HPDE6-E6E7 (cell line): ENCODE measurements at regions not wholly inside any gene's neighbourhood (a gene's known extent, or its start where the extent isn't known, plus 50 kb on each side); places are given as distances from the start of the nearest gene placed in this dataset.
A peak's percentile ranks its signal among the peaks of the same experiment; 100 is the strongest.

Experiments
- DNase-seq: peaks from one replicate; pipeline ENCODE4 v3.0.0; 2011; ENCODE audit warnings: missing footprints; ENCODE audit errors: extremely low spot score

DNA sequence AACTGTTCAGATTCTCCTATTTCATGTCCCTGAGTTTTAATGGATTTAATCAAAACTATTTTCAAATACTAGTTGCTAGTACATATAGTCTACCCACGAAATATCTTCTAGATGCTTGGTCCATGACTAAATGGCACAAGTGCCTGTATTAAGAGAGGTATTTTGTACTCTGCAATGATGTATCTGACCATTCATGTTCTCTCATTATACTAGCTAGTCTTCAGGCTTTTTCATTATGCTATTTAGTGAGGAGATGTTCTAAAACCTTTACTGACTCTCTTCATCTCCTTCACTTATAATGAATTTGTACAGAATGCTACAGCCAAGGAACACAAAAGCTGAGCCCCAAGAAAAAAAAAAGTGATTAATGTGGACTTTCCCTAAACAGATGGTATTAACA lies 222.5 kb downstream of the AHR start:
- DNase-seq: no peak

DNA sequence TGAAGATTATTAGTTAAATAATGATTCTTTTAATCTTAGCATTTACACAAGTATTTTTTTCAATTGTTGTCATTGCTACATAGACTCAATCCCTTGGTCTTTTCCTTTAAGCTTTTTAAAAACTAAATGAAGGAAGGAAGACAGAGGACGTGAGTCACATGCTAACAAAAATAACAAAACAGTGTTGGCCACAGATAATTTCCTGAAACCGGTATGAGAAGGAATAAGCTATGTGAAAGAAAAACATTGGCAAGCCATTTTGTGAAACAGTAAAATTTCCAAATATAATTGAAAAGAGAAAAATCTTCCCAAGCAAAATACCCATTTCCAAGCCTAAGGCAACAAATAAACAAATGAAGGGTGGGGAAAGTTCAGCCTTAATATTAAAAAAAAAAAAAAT lies 223.0 kb downstream of the AHR start:
- no peak for DNase-seq

DNA sequence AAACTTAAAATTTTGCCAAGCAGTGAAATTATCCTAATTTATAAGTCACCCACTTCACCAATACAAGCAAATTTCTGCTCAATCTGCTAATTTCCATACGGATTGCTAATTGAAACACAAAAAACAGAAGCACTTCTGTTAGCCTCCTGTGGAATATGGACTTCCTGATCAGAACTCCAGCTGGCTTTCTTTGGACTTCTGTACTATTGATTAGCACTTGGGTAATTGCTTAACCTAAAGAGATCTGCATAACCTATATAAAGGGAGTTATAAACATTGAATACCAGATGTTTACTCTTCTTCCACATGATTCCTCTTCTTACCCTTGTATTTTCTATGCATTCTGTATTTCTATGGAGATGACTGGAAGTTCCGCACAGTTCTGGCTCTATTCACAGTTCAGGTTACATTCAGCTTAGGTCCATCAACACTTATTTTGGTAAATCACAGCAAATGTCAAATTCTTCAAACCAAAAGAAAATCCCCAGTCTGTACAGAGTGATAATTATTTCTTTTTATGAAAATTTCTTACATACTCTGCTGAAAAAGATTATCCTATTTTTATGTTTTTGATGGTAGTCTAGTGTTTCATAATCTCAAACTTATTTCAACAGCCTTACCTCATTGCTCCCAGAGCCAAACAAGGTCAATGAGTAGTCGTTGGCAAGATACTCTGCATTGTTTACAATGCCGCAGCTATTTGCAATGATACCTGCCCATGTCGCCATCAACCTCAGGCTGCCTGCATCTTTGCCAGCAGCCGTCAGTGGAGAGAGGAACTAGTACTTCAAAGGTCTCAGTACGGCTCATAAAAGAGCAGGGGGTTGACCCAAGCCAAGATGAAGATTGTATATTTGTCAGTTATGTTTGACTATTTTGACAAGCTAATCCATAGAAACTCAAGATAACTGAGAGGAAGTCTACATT lies 225.6 kb downstream of the AHR start:
- DNase-seq: peak; percentile 34

DNA sequence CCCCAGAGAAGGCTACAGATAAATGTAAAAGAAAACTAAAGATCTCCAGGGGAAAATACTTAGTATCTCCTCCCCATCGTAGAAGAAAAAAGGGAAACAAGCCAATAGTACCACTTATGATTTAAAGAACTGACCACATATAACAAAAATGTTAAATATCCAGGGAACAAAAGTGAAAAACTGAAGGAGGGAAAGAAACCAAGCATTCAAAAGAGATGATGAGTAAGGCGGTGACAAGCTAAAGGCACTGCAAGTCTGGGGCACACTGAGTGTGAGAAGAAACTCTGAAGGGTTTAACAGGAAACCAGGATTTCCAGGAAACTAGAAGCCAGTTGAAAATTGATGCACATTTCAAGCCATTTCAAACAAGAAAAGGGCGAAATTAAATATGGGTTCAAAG lies 226.3 kb downstream of the AHR start:
- DNase-seq: no peak

DNA sequence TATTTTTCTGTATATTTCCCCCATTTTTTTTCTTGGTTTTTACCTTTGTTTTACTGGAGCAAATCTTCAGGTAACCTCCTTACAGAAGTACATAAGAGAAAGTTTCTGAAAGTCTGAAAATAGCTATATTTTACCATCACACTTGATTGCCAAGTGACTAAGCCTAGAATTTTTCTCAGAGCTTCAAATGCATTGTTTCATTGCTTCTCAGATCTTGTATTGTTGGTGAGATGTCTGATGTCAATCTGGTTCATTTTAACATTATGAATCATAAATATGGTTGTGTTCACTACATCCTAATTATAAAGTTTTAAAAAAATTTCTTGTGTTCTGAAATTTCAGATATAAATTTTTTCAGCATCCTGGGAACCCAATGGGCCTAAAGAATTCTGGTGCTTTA lies 228.2 kb downstream of the AHR start:
- no peak for DNase-seq

DNA sequence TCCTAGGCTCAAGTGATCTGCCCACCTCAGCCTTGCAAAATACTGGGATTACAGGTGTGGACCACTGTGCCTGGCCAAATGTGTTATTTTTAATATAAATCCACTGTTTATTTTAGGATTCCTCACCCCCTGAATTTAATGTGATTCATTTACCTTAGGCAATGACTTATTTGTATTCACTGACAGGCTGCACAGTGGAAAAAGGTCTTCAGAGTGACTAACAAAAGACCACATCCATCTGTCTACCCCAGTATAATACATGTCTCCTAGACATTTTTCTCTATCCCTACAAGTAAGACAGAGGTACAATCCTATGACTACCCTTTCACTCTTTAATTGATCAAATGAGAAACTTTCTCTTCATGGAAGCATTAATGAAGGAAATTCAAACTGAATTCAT lies 230.2 kb downstream of the AHR start:
- no peak for DNase-seq

DNA sequence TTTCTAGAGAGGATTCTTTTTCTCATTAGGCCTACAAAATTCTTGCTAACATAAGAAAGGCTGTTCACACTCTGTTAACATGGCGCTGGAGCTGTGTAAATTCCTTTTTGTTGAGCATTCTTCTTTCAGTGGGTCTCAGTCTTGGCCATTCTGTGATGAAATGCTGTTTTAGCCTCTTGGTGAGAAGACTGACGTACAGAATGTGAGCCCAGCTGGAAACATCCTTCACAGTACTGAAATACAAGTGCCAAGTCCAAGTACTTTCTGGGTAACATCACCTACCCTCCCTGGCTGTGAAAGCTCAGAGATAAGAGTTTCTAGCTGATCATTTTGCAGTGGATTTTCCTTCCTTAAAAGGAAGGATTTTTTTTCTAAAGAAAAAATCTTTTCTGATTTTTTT lies 231.8 kb downstream of the AHR start:
- DNase-seq: no peak

DNA sequence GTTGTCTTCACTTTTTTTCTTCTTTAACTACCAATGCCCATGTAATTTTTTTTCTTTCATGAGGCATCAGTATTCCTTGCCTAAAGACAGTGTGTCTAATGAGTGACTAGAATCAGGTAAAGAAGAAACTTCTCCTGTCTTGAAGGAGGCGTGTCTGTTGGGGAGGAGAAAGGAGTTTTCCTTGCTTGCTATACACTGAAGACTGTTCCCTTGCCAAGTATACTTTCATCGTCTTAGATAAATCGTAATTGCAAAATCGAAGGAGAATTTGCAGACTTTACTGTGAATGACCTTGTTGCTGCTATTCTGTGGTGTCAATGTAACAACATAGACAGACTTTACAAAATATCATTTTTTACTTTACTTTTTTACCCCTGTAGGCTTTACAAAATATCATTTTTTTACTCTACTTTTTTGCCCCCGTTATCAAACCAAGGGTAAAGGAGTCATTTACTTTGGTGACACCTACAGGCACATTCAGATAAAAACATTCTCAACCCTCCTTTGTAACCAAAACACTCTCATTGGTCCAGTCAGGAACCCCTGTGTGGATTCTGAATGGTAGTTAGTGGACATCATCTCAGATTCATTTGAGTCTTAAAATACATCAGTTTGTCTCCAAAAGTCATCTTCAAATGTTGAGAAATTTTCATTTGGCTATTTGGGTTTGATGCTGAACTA lies 232.4 kb downstream of the AHR start:
- peak; percentile 25 for DNase-seq

DNA sequence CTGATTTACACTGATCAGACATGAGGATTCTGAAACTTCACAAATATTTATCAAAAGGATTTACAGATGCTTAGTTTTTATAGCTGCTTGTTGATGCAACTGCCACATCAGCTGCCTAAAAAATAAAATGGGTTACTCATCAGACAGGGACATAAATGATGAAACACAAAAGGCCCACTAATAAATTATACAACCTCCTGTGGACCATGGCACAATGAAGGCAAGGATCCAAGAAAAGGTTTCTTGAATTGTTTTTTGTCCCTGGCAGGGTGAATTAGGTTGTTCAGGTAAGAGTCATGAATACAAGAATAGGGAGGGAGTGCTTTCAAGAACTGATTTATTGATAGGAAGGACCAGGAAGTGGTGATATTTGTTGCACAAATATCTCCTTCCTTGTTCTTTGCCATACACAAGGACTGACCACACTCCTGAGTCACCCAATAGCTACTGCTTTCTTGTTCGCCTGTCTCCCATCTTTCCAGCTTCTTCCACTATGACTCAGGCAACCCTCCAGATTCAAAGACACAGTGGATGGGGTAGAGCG lies 234.5 kb downstream of the AHR start:
- peak; percentile 82 for DNase-seq

DNA sequence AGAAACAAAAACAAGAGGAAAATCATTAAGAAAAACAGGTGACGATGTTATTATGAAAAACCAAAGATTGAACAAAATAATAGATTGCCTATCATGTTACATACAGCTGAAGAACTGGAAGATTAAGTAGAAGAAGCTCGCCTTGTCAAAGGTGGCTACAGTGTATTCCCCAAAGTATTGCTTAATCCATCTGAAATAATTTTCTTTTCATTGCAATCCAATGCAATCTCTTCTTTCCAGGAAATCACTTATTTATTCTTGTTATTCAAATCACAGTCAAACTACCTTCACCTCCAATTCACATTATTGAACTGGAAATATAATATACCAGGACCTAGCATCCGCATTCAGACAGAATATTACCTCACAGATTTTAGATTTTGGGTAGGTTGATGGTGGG lies 235.9 kb downstream of the AHR start:
- DNase-seq: no peak

DNA sequence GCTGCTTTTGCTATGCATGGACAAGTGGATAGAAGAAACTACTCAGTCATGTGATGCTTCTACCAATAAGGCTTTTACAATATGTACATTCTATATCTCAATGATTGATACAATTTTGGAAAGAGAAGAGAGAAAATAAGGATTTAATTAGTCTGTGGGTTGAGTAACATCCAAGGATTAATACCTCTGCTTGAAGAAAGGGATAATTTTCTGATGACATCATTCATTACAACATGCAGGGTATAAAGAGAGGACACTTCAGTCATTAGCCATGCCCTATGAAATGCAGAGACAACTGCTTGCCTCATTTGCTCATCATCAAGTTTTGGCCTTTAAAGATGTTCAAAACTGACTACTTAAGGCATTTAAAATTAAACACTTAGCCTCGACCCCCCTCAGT lies 237.3 kb downstream of the AHR start:
- DNase-seq: no peak

DNA sequence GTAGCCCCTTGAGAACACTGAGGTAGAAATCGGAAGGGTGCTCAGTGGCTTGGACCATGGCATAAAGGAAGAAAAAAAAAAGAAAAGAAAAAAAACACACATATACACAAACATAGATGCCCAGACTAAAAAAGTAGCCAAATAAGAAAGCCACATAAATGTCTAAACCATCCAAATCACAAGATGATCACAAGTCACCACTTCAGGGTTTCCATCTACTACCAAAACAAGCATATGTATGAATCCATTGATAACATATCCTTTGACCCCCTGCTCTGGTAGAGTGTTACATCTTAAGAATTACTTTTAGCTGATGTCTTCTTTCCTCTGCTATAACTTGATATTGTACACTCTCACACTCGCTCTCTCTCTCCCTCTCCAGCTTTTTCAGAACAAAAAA lies 245.9 kb downstream of the AHR start:
- no peak for DNase-seq

DNA sequence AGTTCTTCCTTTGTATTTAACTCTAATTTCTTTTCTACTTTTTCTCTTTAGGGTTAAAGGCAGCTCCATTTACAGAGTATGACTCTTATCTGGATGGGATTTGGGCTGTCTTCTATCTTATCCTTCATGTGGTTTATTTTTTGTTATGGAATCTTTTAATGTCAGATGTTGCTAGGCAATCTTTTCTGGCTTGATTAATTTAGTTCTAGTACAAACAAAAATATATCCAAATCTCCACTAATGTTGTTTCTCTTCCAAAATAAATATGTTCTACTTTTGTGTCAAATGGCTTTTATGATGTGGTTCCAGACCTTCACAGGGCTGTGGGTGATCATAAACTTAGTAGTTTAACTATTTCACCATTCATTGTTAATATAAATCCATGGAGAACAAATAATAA lies 246.9 kb downstream of the AHR start:
- no peak for DNase-seq

DNA sequence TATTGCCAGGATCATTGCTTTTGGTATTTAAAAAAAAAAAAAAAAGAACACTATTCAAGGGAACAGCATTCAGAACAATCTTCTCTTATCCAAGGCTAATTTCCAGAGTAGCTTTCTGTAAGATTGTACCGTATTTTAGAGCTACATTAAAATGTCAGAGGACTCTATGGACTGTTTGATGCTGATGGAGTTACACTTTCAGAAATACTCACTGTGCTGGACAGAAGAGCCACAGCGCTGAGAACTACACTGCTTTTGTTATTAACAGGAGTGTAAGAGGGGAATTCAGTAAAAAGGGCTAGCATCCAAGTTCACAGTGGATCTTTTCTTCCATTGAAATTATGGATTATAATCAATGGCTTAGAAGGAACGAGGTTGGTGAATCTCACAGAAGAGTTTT lies 247.7 kb downstream of the AHR start:
- DNase-seq: no peak

DNA sequence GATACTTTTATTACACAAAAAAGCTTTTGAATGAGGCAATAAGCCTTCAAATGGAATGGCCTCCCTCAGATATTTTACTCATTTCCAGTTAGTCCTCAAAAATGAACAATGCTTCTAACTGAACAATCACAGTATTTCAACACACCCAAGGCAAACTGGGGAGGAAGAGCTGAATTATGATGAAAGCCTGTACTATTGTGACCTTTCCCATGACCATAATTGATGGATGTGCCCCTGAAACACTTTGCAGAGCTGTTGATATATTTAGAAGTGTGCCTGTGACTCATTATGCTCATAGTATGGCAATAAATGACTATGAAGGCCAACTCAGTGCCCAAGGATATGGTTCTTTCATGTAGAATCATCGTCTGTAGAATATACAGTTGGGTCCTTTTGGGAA lies 248.1 kb downstream of the AHR start:
- no peak for DNase-seq

DNA sequence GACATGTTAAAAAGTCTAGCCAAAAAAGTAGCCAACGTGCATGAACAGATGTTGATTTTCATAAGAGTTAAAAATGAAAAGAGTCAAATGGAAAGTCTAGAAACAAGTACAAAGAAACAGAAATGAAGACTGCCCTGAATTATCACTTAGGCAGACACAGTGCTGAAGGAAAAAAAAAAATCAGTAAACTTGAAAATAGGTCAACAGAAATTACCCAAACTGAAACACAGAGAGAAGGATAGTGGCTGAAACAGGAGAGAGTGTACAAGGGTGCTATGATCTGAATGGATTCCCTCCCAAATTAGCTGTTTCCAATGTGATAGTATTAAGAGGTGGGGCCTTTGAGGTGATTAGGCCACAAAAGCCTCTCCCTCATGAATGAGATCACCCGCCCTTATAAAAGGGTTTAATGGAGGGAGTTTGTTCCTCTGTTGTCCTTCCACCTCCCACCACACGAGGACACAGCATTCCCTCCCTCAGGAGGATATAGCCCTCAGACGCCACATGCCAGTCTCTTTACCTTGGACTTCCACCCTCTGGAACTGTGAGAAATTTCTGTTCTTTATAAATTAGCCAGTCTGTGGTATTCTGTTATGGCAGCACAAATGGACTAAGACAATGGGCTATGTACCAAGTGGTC lies 249.7 kb downstream of the AHR start:
- DNase-seq: no peak

DNA sequence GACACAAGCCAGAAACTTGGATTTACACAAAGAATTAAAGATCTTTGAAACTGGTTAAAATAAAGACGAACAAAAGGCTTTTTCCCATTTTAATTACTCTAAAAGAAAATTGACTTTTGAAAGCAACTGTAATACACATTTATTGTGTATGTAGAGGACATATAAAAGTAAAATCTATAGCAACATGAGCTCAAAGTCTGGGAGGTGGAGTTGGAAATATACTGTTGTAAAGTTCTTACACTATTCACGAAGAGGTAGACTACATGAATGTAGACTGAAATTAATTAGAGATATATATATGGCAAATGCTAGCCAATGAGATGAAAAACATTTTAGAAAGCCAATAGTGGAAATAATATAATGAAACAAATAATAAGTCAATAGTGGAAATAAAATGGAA lies 251.0 kb downstream of the AHR start:
- DNase-seq: no peak

DNA sequence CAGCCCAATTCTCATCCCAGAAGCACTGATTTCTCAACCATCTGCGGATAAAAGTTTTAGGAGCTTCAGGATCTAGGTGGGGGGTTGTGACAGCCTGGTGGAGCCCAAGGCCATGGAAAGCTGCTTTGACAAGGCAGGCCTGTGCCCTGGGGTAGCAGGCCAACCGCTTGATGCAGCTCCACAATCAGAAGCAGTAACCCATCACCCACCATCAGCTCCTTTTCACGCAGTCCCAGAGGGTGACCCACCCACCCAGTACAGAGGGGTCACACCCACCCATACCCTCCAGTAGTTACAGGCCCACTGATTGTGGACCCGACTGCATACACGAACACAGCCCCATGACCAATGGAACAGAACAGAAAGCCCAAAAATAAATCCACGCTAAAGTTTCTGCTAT lies 253.9 kb downstream of the AHR start:
- DNase-seq: no peak

DNA sequence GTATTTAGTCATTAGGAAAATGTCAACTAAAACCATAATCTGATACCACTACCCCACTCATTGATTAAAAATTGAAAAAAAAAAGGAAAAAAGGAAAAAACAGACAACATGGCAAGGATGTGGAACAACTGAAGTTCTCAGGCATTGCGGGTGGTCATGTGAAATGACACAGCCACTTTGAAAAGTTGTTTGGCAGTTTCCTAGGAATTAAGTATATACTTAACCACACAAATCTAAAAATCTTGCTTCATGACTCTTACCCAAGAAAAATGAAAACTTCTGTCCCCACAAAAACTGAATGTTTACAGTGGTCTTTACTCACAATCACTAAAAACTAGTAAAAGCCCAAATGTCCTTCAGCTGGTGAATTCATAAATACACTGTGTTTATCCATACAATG lies 254.5 kb downstream of the AHR start:
- no peak for DNase-seq

DNA sequence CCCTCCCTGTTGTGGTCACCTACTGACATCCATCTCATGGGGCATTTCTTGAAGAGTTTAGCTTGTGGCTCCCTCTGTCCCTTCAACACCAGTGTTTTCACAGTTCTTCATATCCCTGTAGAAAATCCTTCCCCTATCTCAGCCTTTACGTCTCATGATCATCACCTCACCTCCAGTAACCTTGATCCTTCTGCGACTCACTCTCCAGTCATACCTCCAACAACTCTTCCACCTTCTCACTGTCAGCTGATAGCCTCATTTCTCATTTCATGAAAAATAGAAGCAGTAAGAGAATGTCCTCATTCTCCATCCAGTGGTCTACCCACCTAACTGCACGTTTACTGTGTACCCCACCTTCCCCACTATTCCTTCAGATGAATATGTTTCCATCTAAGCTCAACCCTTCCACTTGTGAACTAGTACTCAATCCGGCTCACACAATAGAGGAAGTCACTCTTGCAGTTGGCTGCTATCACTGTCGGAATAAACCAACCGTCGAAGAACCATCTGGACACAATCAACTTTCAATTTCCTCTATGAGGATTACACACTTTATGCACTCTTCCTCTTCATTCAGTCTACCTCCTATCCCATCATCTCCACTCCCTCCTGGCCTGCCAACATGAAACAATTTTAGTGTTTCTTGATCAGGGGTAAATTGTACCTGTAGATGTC lies 256.0 kb downstream of the AHR start:
- no peak for DNase-seq

DNA sequence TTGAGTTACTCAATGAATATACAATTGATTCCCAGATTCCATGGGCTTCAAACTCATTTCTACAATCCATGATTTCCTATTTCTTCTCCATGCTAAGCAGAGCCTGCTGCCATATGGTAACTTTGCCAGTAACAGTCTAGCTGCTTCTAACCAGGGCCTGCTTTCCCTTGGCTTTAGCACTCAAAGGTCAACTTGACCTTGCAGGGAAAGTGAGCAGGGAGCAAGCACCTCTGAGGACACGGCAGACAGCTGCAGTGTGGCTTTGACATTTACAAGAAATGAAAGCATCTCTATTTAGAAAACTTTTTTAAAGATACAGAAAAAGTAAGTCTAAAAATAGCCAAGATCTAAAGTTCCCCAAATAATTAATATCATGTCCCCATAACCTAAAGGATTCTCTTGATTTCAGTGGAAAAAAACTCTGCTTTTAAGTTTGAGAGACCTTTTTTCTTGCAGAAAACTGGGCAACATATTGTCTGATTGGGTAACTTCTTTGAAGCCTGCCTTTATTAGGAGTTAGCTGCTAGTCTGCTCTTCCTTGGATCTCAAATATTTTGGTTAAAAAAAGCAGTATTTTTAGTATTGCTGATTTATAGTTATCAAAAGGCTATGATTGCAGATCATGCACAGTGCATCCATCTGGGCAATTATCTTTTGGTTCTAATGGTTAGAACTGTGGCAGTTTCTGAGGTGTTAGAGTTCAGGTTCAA lies 257.9 kb downstream of the AHR start:
- no peak for DNase-seq
